PC-3 (cell line): ENCODE measurements at regions not wholly inside any gene's neighbourhood (a gene's known extent, or its start where the extent isn't known, plus 50 kb on each side); places are given as distances from the start of the nearest gene placed in this dataset.

Source experiments
- ATAC-seq: fragments of 200-7000 bp; cut with Tn5 transposase; 2 replicates; pipeline ENCODE4 v1.9.1; 2020; ENCODE audit warnings: mild to moderate bottlenecking, moderate library complexity
- BruUV-seq: library from RNA; stranded (reverse); fragments of 400-500 nt; replicated peaks from 2 replicates; lab custom pipeline; 2021; lab: Mats Ljungman, UMichigan
- CTCF ChIA-PET: fragments of 300-600 bp; sonication (Branson Sonifier 250); formaldehyde crosslinking; loops from one replicate; lab custom pipeline; 2022; ENCODE audit warnings: antibody characterized with exemption; lab: Charles Lee
- POLR2A ChIA-PET: fragments of 300-600 bp; sonication (Branson Sonifier 250); formaldehyde crosslinking; loops from one replicate; lab custom pipeline; 2022; ENCODE audit warnings: antibody characterized with exemption; ENCODE audit not compliant: unreplicated experiment; lab: Charles Lee
- DNase-seq: peaks from one replicate; pipeline ENCODE4 v3.0.0-alpha.2; 2015
- H2AFZ ChIP-seq: fragments of 300-600 bp; sonication (generic); 2 replicates; pipeline ENCODE4 v1.6.0; 2016; ENCODE audit warnings: antibody characterized with exemption, low read length
- H3F3A ChIP-seq: fragments of 300-600 bp; sonication (generic); one replicate; pipeline ENCODE4 v1.6.0; 2017; ENCODE audit warnings: antibody characterized with exemption, low read length, control low read depth, mild to moderate bottlenecking; ENCODE audit not compliant: unreplicated experiment
- H3K27ac ChIP-seq: fragments of 300-600 bp; sonication (generic); 2 replicates; pipeline ENCODE4 v1.5.1; 2016; ENCODE audit warnings: mild to moderate bottlenecking, low read length
- H3K27me3 ChIP-seq: fragments of 300-600 bp; sonication (generic); 2 replicates; pipeline ENCODE4 v1.6.1; 2016; ENCODE audit warnings: low read length, mixed read lengths
- H3K36me3 ChIP-seq: fragments of 300-600 bp; sonication (generic); 2 replicates; pipeline ENCODE4 v1.6.1; 2016; ENCODE audit warnings: low read depth, mixed run types, low read length, mixed read lengths
- H3K4me1 ChIP-seq: fragments of 300-600 bp; sonication (generic); 2 replicates; pipeline ENCODE4 v1.5.1; 2016; ENCODE audit warnings: low read length; ENCODE audit not compliant: insufficient read depth
- H3K4me2 ChIP-seq: fragments of 300-600 bp; sonication (generic); 2 replicates; pipeline ENCODE4 v1.6.0; 2016; ENCODE audit warnings: low read length
- H3K4me3 ChIP-seq: fragments of 300-600 bp; sonication (generic); 2 replicates; pipeline ENCODE4 v1.5.1; 2016; ENCODE audit warnings: mild to moderate bottlenecking, low read length, mixed read lengths
- H3K79me2 ChIP-seq: fragments of 300-600 bp; sonication (generic); 2 replicates; pipeline ENCODE4 v1.6.1; 2017; ENCODE audit warnings: low read length, mixed read lengths
- H3K9ac ChIP-seq: fragments of 300-600 bp; sonication (generic); 2 replicates; pipeline ENCODE4 v1.6.0; 2016; ENCODE audit warnings: mild to moderate bottlenecking, low read length
- H3K9me2 ChIP-seq: fragments of 300-600 bp; sonication (generic); replicated peaks from 2 replicates; pipeline ENCODE4 v1.6.1; 2016; ENCODE audit warnings: mixed run types, low read length, mixed read lengths
- H3K9me3 ChIP-seq: fragments of 300-600 bp; sonication (generic); 2 replicates; pipeline ENCODE4 v1.6.1; 2016; ENCODE audit warnings: low read length, mixed read lengths
- H4K20me1 ChIP-seq: fragments of 300-600 bp; sonication (generic); 2 replicates; pipeline ENCODE4 v1.6.1; 2016; ENCODE audit warnings: low read length, mixed read lengths
- EZH2 ChIP-seq: fragments of 300-600 bp; sonication (generic); IDR thresholded peaks from one replicate; pipeline ENCODE4 v1.6.1; 2017; ENCODE audit warnings: antibody characterized with exemption, mild to moderate bottlenecking, low read length; ENCODE audit not compliant: unreplicated experiment
- EZH2phosphoT487 ChIP-seq: fragments of 300-600 bp; sonication (generic); IDR thresholded peaks from 2 replicates; pipeline ENCODE4 v1.6.1; 2018; ENCODE audit warnings: mild to moderate bottlenecking, antibody characterized with exemption, low read length, borderline replicate concordance
- intact Hi-C: fragments of 100-400 bp; cut with micrococcal nuclease; formaldehyde crosslinking; loops from 2 replicates; pipeline ENCODE4 v1.9.0; 2023
- TF ChIP-seq, protein P1 (sequence below): fragments of 300-600 bp; sonication (generic); conservative IDR thresholded peaks from 2 replicates; pipeline ENCODE4 v1.5.1; 2017; ENCODE audit warnings: antibody characterized with exemption, low read depth, mild to moderate bottlenecking, low read length

GRCh38 chr19:30082611-30083010, 140.6 kb downstream of the URI1 start:
- CTCF ChIA-PET = no interaction called here
- no peak overlapping the region for H2AFZ ChIP-seq
- intact Hi-C loops = no loop called here

DNA sequence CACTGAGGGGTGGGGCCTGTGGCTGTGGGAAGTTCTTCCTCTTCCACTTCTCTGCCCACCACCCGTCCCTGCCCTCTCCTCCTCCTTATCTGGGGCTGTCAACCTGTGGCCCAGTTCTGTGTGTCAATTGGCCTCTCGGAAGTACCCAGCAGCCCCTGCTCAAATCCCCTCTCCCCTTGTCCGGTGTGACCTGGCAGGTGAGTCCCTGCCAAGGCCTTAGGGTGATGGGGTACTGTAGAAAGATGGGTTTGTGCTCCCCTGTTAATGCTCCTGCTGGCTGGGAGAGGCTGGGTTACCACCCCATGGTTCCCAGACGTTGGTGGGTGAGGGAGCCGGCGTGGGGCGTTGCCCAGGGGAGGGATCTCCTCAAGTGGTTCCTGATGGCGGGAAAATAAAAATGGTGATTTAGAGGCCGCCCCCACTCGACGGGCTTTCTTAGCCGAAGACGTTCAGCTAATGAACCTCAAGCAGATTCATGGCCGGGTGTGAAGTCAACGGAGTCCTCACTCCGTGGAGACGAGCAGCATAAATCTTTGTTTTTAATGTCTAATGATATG, 141.2 kb downstream of the URI1 start:
- intact Hi-C loops = no loop called here
- no peak for TF ChIP-seq EZH2phosphoT487
- no peak for TF ChIP-seq EZH2
- TF ChIP-seq, protein P1, sequence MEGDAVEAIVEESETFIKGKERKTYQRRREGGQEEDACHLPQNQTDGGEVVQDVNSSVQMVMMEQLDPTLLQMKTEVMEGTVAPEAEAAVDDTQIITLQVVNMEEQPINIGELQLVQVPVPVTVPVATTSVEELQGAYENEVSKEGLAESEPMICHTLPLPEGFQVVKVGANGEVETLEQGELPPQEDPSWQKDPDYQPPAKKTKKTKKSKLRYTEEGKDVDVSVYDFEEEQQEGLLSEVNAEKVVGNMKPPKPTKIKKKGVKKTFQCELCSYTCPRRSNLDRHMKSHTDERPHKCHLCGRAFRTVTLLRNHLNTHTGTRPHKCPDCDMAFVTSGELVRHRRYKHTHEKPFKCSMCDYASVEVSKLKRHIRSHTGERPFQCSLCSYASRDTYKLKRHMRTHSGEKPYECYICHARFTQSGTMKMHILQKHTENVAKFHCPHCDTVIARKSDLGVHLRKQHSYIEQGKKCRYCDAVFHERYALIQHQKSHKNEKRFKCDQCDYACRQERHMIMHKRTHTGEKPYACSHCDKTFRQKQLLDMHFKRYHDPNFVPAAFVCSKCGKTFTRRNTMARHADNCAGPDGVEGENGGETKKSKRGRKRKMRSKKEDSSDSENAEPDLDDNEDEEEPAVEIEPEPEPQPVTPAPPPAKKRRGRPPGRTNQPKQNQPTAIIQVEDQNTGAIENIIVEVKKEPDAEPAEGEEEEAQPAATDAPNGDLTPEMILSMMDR = no peak
- no peak for DNase-seq
- H4K20me1 ChIP-seq = no peaks in the 10 kb centered on the region
- H3K4me1 ChIP-seq = no peaks in the 10 kb centered on the region
- H3K9me3 ChIP-seq = no peaks in the 10 kb centered on the region
- H3F3A ChIP-seq = no peaks in the 10 kb centered on the region
- no peaks in the 10 kb centered on the region for H3K36me3 ChIP-seq
- no peak overlapping the region for H3K4me3 ChIP-seq
- no peak overlapping the region for H3K4me2 ChIP-seq
- no TSS peak for BruUV-seq
- H3K9ac ChIP-seq = no peak overlapping the region
- ATAC-seq = no peak
- no peaks in the 10 kb centered on the region for H3K79me2 ChIP-seq
- H3K9me2 ChIP-seq = no peaks in the 10 kb centered on the region
- ChIA-PET CTCF (interaction anchor here (0.5 kb wide), 1 partner anchor 150 kb away, joined by 3 read pairs; no protein-coding TSS in a partner anchor), POLR2A (no interaction called here)
- peaks cover 2% of the 10 kb centered on the region; the same call in 1 of the 2 replicates for H3K27me3 ChIP-seq
- H3K27ac ChIP-seq = no peak overlapping the region
- no peak overlapping the region for H2AFZ ChIP-seq

More at GRCh38 chr19:30082611-30083010, 140.6 kb downstream of the URI1 start:
- DNase-seq = no peak
- Histone ChIP-seq H3K4me2 (no peak overlapping the region), H3K27me3 (no peaks in the 10 kb centered on the region; the same call in 1 of the 2 replicates), H3K79me2 (no peaks in the 10 kb centered on the region), H3K36me3 (no peaks in the 10 kb centered on the region), H3K4me1 (no peaks in the 10 kb centered on the region), H3K9me3 (no peaks in the 10 kb centered on the region), H4K20me1 (no peaks in the 10 kb centered on the region), H3F3A (no peaks in the 10 kb centered on the region), H3K4me3 (no peak overlapping the region), H3K27ac (no peak overlapping the region), H3K9ac (no peak overlapping the region), H3K9me2 (no peaks in the 10 kb centered on the region)
- no TSS peak for BruUV-seq
- TF ChIP-seq, protein P1 = no peak
- TF ChIP-seq EZH2phosphoT487 = no peak
- TF ChIP-seq EZH2 = no peak
- POLR2A ChIA-PET = no interaction called here
- ATAC-seq = no peak

DNA sequence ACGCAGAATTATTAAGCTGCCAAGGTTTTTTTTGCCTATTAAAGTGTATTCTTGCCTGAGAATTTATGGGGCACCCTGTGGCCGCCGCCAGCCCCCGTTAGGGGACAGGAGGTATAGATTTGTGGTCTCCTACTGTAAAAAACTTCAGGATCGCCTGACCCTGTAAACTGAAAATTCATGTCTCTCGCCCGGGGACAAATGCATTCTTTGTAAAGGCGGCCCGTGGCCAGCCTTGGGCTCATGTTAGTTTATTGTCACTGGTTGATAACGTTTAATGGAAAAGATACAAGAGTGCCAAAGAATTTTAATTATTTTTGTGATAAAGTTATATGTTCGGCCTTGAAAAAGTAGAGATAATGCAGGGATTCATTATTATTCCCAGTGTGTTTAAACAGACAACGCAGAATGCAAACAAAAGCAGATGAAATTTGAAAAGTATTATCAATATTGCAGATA, 141.7 kb downstream of the URI1 start:
- Histone ChIP-seq H3F3A (no peaks in the 10 kb centered on the region), H3K4me2 (no peak overlapping the region), H3K9me3 (no peaks in the 10 kb centered on the region), H3K9ac (no peak overlapping the region), H4K20me1 (no peaks in the 10 kb centered on the region), H3K4me3 (no peak overlapping the region), H3K9me2 (no peaks in the 10 kb centered on the region), H3K79me2 (no peaks in the 10 kb centered on the region), H3K27ac (no peak overlapping the region), H3K27me3 (peaks cover 4% of the 10 kb centered on the region; the same call in 1 of the 2 replicates), H3K4me1 (no peaks in the 10 kb centered on the region), H2AFZ (no peak overlapping the region), H3K36me3 (no peaks in the 10 kb centered on the region)
- TF ChIP-seq, protein P1 = no peak
- TF ChIP-seq EZH2 (no peak), EZH2phosphoT487 (no peak)
- intact Hi-C loops = no loop called here
- ChIA-PET POLR2A (no interaction called here), CTCF (interaction anchor here (0.5 kb wide), 1 partner anchor 149 kb away, joined by 3 read pairs; no protein-coding TSS in a partner anchor)
- DNase-seq (no peak), ATAC-seq (no peak)
- no TSS peak for BruUV-seq
